NCI-H146 (cell line): ENCODE measurements at regions not wholly inside any gene's neighbourhood (a gene's known extent, or its start where the extent isn't known, plus 50 kb on each side); places are given as distances from the start of the nearest gene placed in this dataset.
"Not testable (repeated sequence)": the region's sequence is repeated elsewhere in the genome, so short reads cannot be mapped to it uniquely, and the experiment has no call there.

Source experiments
- DNase-seq: peaks from one replicate; lab custom pipeline; 2025; lab: John Stamatoyannopoulos, UW

GRCh38 chr20:39986173-39986904 lies 702.7 kb downstream of the MAFB start:
- DNase-seq: no peak

DNA sequence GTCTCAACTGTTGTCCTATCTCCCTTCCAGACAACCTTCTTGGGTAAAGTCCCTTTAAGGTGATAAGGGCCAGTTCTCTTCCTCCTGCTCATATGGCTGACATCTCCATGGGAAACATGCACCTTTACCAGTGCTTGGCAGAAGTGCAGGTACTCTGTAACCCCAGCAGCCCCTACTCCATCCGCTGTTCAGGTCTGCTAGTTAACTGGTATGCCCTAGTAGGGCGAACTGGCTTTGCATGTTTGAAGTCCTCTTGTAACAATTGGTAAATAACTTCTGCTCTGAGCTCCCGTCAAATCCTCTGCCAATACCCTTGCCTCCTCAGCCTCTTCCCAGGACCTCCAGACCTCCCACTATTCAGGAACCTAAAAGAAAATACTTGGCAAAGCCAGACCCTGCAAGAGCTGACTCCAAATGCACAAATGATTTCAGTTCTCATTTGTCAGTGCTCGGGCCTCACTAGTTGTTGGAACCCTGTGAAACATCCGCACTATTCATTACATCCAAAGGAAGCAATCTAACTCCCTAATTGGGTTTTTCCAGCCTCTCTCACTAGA lies 703.7 kb downstream of the MAFB start:
- DNase-seq: no peak

DNA sequence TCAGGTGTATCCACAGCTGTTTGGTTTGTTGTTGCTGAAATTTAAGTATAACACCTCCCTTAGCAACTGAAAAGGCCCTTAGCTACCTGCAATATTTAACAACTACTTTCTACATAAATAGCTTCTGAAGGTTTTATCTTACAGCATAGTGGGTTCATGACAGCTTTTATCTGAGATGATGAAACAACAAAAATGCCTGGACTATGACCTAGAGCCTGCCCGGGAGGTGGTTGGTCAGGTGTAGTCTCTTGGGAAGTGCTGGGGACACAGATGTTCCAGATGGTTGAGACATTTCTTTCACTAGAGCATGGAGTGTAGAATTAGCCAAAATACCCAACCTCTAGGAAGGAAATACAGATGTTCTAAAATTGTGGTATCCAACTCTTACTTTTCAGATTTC lies 705.4 kb downstream of the MAFB start:
- DNase-seq: no peak

GRCh38 chr20:39983183-39983582 lies 705.9 kb downstream of the MAFB start:
- DNase-seq: no peak

DNA sequence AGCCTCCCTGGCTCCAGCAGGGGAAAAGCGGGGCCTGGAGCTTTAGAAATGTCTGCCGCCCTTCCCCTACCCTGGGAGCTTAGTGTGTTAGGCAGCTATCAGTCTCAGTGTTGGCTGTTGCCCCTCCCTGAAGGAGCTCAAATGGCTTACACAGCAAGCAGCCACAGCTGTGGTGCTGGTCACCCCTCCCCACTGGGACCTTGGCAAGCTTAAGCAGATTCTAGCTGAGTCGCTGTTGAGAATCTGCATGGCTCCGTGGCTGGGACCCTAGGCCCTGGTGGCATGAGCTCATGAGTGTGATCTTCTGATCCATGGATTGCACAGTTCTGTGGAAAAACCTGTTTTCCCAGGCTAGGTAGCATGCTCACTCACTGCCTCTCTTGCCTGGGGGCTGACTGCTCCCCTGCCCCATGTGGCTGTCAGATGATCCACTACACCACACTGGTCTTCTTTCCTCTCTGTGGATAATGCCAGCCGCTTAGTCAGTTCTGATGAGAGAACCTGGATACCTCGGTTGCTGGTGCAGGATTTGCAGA lies 714.0 kb downstream of the MAFB start:
- DNase-seq: no peak

DNA sequence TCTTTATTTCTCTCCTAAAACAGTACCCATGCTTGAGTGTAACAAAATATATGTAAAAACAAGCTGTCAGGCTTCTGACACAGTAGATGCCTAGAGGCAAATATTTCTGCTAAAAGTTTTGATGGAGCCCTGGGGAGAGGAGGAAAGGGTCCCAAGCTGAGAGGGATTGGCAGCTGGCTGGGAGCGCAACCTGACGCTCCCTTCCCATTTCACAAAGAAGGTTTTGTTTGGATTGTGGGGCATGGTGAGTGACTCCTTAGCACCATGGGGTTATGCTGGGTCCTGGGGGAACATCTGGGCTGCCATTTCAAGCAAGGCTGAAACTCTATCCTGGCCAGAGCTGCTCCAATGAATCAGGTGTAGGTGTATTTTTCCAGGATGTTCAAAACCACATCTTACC lies 720.5 kb downstream of the MAFB start:
- DNase-seq: no peak

DNA sequence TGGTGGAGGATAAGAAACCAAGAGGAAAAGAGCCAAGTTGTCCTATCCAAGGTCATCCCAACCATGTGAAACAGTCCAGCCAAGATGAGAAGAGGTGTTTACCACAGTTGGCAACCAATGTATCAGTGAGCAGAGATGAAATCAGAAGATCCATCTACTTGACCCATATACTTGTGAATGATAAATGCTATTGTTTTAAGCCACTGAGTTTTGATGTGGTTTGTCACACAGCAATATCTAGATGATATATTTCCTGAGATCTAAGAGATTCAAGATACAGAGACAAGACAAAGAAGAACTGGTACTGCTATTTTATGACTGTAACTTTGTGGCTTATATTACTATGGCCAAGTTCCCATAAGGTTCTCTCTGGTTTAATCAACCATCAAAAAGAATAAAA lies 721.2 kb downstream of the MAFB start:
- no peak for DNase-seq

- DNase-seq: no peak
These were observed 727.3 kb downstream of the MAFB start for GRCh38 chr20:39961637-39962244.

- no peak for DNase-seq
These were observed 728.3 kb downstream of the MAFB start for GRCh38 chr20:39960522-39961428.

GRCh38 chr20:39957911-39958310 lies 731.1 kb downstream of the MAFB start:
- not testable (repeated sequence) for DNase-seq

DNA sequence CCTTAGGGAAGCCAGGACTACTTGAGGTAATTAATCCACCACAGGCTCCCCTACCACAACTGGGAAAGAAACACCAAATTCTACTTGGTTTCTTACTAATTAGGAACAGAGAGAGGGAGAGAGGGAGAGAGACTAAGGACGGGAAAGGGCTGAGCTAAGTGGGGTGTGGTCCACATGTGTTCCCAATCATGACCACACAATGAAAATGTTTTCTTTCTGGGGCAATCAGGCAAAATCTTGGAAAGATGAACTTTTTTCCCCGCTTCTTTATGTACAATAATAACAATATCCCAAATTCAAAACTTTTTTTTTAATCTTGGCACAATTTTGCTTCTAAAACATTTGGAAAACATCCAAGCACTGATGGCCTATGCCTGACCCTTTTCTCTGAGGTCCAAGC lies 734.4 kb downstream of the MAFB start:
- DNase-seq: no peak

DNA sequence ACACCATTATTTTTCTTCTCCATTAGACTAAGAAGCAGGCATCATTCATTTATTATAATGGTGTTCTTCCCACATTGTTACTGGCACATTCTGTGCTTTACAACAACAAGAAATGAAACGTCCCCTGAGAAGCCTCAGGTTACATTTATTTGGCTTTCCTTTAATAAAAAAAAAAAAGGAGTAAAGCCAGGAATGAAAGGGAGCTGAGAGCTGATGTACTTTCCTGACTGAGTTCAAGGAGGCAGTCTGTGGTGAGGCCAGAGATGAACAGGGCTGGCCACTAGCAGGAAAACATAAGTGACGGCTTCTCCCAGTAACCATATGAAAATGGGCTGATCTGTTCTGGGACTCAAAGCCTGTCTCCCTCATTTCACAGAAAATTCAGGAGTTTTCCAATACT lies 742.1 kb downstream of the MAFB start:
- no peak for DNase-seq

DNA sequence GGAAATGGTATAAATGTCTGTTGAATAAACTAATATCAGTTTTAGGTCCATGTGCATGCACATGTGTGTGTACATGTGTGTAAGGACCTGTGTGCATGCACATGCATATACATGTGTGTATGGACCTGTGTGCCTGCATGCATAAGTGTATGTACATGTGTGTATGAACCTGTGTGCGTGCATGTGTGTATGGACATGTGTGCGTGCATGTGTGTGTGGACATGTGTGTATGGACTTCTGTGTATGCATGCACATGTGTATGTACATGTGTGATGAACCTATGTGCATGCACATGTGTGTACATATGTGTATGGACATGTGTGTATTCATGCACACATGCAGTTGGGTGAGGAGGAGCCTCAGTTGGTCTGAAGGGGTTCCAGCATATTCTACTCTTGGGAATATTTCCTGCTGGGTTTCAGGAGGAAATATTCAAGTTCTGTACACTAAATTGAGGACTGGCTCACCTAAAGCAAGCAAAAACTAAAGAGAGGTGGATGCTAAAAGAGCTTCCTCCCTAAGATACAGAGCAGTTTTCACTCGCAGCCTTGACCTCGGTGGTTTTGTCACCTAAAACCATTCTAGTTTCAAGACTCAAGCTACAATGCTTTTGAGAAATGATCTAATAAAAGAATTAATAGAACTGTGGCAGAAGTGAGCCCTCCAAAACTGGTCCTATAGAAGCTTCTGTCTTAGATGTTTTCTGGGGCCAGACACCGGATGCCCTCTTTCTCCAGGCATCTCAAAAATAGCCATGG lies 742.8 kb downstream of the MAFB start:
- DNase-seq: no peak

DNA sequence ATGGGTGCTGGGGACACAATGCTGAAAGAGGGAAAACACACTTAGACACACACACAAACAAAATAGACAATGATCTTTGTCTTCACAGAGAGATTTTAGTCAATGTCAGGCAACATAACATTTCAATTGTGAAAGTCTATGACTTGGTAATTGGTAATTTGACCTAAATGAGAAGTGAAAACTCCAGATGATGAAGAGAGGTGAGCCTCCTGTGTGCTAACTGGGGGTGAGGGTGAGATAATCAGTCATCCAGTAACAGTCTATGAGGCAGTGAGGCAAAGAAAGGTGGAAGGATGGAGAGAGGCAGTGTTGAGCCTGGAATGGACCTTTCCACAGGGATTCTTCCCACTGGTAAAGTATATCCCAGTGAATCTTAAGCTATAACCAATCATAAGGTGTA lies 744.2 kb downstream of the MAFB start:
- DNase-seq: no peak

- no peak for DNase-seq
These were observed 745.7 kb downstream of the MAFB start for GRCh38 chr20:39943336-39943735.

DNA sequence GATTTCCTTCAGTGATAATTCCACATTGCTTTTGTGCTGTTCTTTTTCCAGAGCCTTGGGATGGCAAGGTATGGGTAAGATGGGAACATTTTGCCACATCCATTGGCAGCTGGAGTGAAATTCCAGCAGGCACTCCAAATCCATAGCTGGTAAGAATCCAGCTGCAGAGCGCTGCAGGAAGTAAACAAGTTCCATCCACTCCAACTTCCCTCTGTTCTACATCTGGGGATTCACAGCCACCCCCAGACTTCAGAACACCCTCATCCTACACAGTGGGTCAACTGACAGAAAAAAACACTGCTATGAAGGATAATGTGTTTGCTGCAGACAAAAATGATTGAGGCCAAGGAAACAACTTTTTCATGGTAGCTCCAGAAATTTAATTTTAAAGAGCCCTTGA lies 747.8 kb downstream of the MAFB start:
- DNase-seq: no peak

DNA sequence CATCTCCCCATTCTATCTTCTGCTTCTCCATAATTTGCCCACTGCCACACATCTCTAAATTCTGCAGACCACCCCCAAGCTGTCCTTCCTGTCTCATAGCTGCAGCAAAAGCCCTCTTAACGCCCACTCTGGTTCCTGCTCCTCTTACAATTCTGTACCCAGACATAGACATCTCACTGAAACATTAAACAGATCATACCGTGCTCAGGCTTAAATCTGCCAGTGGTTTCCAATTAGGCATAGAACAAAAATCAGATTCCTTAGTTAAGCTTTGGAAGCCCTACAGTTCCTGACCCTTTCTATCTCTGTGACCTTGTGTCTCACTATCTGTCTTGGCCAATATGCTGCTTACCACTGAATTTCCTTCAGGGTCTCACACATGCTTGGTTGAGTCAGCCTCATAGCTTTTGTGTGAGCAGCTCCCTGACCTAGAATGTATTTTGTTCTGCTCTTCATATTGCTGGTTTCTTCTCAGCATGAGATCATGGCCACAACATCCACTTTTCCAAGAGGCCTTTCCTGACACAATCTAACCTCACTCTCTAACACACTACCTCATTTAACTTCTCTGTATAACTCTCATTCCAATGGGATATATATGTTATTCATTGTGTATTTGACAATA lies 749.7 kb downstream of the MAFB start:
- DNase-seq: no peak

- no peak for DNase-seq
These were observed 752.6 kb downstream of the MAFB start for GRCh38 chr20:39936401-39936800.

DNA sequence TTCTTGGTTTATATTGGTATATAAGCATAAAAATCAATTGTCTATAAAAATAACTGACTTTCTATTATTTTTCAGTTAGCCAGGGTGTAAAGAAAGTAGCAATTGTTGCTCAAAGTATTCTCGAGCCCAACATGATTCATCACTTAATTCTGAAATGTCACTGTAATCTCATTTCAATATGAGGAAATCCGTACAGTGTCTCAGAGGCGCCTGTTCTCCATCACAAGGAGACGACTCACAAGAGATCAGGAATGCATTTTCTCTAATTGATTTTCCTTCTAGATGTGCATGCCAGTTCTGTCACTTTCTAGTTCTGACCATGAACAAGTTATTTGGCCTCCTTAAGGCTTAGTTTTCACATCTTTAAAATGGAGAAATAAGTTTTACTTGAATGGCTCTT lies 753.1 kb downstream of the MAFB start:
- no peak for DNase-seq

DNA sequence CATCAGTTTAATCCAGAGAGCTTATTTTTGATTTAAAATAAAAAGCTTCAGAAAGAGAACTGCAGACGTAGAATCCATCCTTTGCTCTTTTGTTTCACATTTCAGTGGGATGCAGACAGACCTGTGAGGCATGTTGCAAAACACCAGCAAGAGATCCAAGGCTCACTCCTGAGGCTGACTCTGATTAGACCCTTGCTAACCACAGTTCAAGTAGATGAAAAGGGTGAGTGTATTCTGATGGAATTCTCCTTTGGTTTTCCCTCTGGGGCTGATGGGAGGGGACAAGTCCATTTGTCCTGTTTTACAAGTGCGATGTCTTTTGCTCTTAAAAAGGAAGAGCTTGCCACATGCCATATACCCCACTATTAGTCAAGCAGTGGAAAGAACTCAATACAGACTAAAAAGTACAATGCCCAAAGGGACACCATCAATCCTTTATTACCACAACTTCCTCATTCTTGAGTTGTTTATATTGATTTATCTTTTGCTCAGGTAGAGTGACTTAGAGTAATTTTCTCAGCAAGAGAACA lies 772.7 kb downstream of the MAFB start:
- no peak for DNase-seq

- no peak for DNase-seq
These were observed 775.8 kb downstream of the MAFB start for GRCh38 chr20:39913274-39913673.
